Colonic mucosa (tissue), 4 donors: ENCODE measurements at regions not wholly inside any gene's neighbourhood (a gene's known extent, or its start where the extent isn't known, plus 50 kb on each side); places are given as distances from the start of the nearest gene placed in this dataset.

Experiments
- DNase-seq: peaks from one replicate; pipeline ENCODE4 v3.0.0-alpha.2; 2020
- H3K27ac ChIP-seq: fragments of 200-600 bp; one replicate; pipeline ENCODE4 v1.8.0; 2021
- H3K27me3 ChIP-seq: fragments of 200-600 bp; one replicate; pipeline ENCODE4 v1.8.0; 2021
- H3K36me3 ChIP-seq: fragments of 200-600 bp; one replicate; pipeline ENCODE4 v1.8.0; 2021
- H3K4me1 ChIP-seq: fragments of 200-600 bp; one replicate; pipeline ENCODE4 v1.8.0; 2021; ENCODE audit warnings: mild to moderate bottlenecking
- H3K4me3 ChIP-seq: fragments of 200-600 bp; one replicate; pipeline ENCODE4 v1.8.0; 2021
- H3K9ac ChIP-seq, 2 donors: one replicate each; pipeline ENCODE4 v1.7.0; 2013; ENCODE audit warnings: control low read depth in 2 of 2, low read depth in 2 of 2, low read length in 2 of 2
- H3K9me3 ChIP-seq: fragments of 200-600 bp; one replicate; pipeline ENCODE4 v1.8.0; 2021
- intact Hi-C: fragments of 100-400 bp; cut with DNase I; formaldehyde crosslinking; loops from one replicate; pipeline ENCODE4 v1.14.1; 2022
- TF ChIP-seq, protein P1 (sequence below): fragments of 200-600 bp; IDR thresholded peaks from one replicate; pipeline ENCODE4 v1.8.0; 2022; ENCODE audit warnings: antibody characterized with exemption, mild to moderate bottlenecking
- donor health status: healthy.
- donor health status: DM: no; HTN: no; CAD: no.
- donor health status: DM: no; HTN: no; CAD: no.

GRCh38 chr14:44142006-44142405, 365.1 kb downstream of the FSCB start:
- H3K4me3 ChIP-seq: no peak overlapping the region
- no peak for DNase-seq
- H3K27me3 ChIP-seq: no peaks in the 10 kb centered on the region
- intact Hi-C loops: no loop called here
- no peaks in the 10 kb centered on the region for H3K36me3 ChIP-seq
- H3K9me3 ChIP-seq: no peaks in the 10 kb centered on the region
- no peak overlapping the region for H3K27ac ChIP-seq
- no peak overlapping the region for H3K9ac ChIP-seq
- H3K4me1 ChIP-seq: no peaks in the 10 kb centered on the region
- TF ChIP-seq, protein P1, sequence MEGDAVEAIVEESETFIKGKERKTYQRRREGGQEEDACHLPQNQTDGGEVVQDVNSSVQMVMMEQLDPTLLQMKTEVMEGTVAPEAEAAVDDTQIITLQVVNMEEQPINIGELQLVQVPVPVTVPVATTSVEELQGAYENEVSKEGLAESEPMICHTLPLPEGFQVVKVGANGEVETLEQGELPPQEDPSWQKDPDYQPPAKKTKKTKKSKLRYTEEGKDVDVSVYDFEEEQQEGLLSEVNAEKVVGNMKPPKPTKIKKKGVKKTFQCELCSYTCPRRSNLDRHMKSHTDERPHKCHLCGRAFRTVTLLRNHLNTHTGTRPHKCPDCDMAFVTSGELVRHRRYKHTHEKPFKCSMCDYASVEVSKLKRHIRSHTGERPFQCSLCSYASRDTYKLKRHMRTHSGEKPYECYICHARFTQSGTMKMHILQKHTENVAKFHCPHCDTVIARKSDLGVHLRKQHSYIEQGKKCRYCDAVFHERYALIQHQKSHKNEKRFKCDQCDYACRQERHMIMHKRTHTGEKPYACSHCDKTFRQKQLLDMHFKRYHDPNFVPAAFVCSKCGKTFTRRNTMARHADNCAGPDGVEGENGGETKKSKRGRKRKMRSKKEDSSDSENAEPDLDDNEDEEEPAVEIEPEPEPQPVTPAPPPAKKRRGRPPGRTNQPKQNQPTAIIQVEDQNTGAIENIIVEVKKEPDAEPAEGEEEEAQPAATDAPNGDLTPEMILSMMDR: no peak

- Histone ChIP-seq H3K4me1 (no peaks in the 10 kb centered on the region), H3K9ac (no peak overlapping the region), H3K9me3 (no peaks in the 10 kb centered on the region), H3K27me3 (no peaks in the 10 kb centered on the region), H3K36me3 (no peaks in the 10 kb centered on the region), H3K4me3 (no peak overlapping the region), H3K27ac (no peak overlapping the region)
- TF ChIP-seq, protein P1: no peak
- intact Hi-C loops: no loop called here
- DNase-seq: no peak
Observed at GRCh38 chr14:44135972-44136371, 371.1 kb downstream of the FSCB start.

GRCh38 chr14:44131861-44132260, 375.2 kb downstream of the FSCB start:
- no peak overlapping the region for H3K9ac ChIP-seq
- H3K27ac ChIP-seq: no peak overlapping the region
- no peaks in the 10 kb centered on the region for H3K27me3 ChIP-seq
- H3K4me1 ChIP-seq: no peaks in the 10 kb centered on the region
- no peaks in the 10 kb centered on the region for H3K9me3 ChIP-seq
- DNase-seq: no peak
- H3K36me3 ChIP-seq: no peaks in the 10 kb centered on the region
- intact Hi-C loops: no loop called here
- H3K4me3 ChIP-seq: no peak overlapping the region
- TF ChIP-seq, protein P1: no peak

DNA sequence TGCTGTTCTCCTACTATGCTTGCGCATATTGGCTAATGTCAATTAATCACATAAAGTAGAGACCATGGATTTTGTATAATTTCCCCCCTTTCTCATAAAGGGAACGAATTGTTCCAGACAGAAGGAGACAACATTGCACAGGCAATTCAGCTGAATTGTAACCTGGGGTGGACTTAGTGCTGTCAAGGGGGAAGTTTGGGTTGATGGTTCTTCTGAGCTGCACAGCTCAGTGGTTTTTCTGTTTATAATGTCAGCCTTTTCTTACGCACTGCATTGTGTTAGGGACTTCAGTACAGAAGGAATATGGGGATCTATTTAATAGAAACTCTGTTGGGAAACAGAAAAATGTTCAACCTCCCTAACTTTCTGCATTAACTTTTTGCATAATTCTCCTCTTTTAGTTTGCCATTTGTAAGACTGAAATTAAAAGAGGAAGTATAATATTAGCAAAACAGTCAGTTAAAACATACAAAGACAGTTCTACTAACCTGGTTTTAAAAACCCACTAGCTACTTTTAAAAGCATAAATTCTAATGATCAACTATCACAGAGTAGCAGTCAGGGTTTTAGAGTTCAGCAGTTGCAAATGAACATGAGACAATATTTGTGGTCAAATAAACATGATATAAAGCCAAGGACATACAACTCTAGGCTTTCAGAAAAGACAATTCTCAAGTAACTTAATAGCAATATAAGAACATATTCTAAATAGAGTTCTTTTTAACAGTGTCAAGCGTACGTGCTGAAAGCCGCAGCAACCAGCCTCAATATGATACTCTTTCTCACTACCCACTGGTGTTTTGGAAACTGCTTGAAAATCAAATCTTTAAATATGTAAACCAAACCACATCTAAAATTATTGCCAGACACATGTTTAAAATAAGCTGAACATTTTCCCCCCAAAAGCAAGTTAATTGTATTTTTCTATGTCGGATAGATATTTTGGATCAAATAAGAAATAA, 393.0 kb downstream of the FSCB start:
- Histone ChIP-seq H3K27me3 (no peaks in the 10 kb centered on the region), H3K4me1 (no peaks in the 10 kb centered on the region), H3K36me3 (no peaks in the 10 kb centered on the region), H3K9me3 (no peaks in the 10 kb centered on the region), H3K9ac (no peak overlapping the region), H3K27ac (no peak overlapping the region), H3K4me3 (no peak overlapping the region)
- TF ChIP-seq, protein P1: no peak
- DNase-seq: no peak
- intact Hi-C loops: no loop called here

DNA sequence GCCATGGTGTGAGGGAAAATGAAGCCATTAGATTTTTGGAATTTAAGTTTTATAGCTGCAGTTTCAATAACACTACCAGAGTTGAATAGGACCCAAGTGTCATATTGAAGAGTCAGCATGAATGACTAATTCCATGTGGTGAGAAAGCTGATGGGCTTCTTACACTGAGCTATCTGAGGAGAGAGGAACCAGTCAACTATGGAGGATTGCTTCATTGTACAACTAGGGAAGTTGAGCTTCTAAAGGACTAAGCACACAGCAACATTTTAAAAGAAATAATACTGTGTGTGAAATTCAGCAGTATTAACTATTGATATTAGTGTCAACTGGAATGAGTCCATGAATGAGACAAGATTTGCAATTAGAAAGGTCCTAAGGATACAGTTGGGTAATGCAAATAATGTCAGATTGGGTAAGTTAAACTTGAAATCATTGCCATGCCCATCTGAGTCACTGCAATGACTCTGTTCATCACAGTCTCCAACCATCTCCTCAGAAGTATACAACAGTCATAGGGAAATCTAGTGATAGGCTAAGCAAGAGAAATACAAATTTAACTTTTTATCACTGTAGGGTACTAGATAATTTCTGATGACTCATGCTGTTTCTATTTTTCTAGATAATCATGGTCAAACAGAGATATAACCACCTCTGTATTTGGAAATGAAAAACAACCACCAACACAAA, 394.2 kb downstream of the FSCB start:
- Histone ChIP-seq H3K4me3 (no peak overlapping the region), H3K27ac (no peak overlapping the region), H3K4me1 (no peaks in the 10 kb centered on the region), H3K9ac (no peak overlapping the region), H3K27me3 (no peaks in the 10 kb centered on the region), H3K36me3 (no peaks in the 10 kb centered on the region), H3K9me3 (no peaks in the 10 kb centered on the region)
- TF ChIP-seq, protein P1: no peak
- no peak for DNase-seq
- intact Hi-C loops: no loop called here
